GM12878 (cell line): ENCODE measurements at regions not wholly inside any gene's neighbourhood (a gene's known extent, or its start where the extent isn't known, plus 50 kb on each side); places are given as distances from the start of the nearest gene placed in this dataset.

Source experiments
- TCF3 ChIP-seq: IDR thresholded peaks from 2 replicates; pipeline ENCODE4 v1.6.1; 2012; ENCODE audit warnings: low read depth, mild to moderate bottlenecking, low read length, borderline replicate concordance; ENCODE audit not compliant: insufficient read depth
- ZNF274 ChIP-seq: IDR thresholded peaks from one replicate; pipeline ENCODE4 v1.8.0; 2011; ENCODE audit not compliant: insufficient read length, insufficient read depth
- TF ChIP-seq, protein P1 (sequence below), 3 experiments: IDR thresholded peaks in 2 of 3; conservative IDR thresholded peaks in 1 of 3; 2 replicates each; pipeline ENCODE4 v1.5.1; 2011; ENCODE audit warnings: low read depth in 3 of 3, low read length in 3 of 3, mild to moderate bottlenecking in 3 of 3, control low read depth in 2 of 3, moderate library complexity in 2 of 3, inconsistent platforms in 1 of 3, mixed read lengths in 1 of 3; ENCODE audit not compliant: control insufficient read depth in 2 of 3, insufficient read depth in 1 of 3; ENCODE audit errors: extremely low read depth in 1 of 3

DNA sequence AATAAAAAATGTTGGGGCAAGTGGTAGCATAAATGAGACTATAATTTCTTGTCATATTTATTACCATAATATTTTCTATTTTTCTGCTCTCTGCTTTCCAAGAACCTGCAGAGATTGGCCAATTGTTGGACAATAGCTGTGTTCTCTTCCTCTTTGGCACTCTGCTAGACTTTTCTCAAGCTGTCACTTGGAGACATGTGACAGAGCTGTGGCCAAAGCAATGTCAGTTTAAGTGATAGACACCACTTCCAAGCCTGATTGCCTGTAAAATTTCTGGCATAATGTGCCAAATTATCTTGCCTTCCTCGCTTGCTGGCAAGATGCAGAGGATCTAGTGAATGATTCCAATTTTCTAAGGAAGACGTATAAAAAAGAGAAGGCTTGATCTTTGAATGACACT lies 162.2 kb upstream of the NDST4 start:
- no peak for TF ChIP-seq ZNF274
- no peak for TF ChIP-seq TCF3
- TF ChIP-seq, protein P1, sequence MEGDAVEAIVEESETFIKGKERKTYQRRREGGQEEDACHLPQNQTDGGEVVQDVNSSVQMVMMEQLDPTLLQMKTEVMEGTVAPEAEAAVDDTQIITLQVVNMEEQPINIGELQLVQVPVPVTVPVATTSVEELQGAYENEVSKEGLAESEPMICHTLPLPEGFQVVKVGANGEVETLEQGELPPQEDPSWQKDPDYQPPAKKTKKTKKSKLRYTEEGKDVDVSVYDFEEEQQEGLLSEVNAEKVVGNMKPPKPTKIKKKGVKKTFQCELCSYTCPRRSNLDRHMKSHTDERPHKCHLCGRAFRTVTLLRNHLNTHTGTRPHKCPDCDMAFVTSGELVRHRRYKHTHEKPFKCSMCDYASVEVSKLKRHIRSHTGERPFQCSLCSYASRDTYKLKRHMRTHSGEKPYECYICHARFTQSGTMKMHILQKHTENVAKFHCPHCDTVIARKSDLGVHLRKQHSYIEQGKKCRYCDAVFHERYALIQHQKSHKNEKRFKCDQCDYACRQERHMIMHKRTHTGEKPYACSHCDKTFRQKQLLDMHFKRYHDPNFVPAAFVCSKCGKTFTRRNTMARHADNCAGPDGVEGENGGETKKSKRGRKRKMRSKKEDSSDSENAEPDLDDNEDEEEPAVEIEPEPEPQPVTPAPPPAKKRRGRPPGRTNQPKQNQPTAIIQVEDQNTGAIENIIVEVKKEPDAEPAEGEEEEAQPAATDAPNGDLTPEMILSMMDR (IDR thresholded peaks at IDR 0.05 in 2 of 3, conservative IDR thresholded peaks at IDR 0.05 in 1 of 3; ENCODE audit: control insufficient read depth in 2 of 3, extremely low read depth in 1 of 3, insufficient read depth in 1 of 3, low read depth in 3 of 3, low read length in 3 of 3): no peak
